ENCODE measurements at regions not wholly inside any gene's neighbourhood (a gene's known extent, or its start where the extent isn't known, plus 50 kb on each side); places are given as distances from the start of the nearest gene placed in this dataset.

DNA sequence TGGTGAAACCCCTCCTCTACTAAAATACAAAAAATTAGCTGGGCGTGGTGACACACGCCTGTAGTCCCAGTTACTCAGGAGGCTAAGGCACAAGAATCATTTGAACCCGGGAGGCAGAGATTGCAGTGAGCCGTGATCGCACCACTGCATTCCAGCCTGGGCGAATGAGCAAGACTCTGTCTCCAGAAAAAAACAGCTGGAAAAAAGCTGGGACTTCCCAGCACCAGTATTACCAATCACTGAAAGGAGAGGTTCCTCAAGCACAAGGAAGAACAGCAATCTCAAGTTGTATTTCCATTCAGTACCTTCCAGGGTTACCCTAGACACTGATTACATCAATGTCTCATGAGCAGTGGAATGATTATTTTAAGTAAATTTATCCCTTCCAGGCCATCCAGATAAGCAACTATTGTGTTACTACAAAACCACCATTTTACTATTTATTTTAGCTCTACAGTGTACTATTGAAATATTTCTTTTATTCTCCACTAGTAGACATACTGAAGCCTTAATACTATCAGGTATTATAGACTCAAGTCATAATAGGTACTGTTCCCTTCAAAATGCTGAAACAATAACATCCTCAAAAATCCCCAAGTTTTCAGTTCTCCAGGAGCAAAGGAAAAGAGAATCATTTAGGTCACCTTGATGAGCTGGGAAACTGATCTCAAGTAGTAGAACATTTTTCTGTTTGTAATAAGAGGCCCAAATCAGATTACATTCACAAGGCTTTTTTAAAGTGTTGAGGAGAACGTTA lies 54.8 kb upstream of the VGLL4 start:
- TF ChIP-seq, protein P1, sequence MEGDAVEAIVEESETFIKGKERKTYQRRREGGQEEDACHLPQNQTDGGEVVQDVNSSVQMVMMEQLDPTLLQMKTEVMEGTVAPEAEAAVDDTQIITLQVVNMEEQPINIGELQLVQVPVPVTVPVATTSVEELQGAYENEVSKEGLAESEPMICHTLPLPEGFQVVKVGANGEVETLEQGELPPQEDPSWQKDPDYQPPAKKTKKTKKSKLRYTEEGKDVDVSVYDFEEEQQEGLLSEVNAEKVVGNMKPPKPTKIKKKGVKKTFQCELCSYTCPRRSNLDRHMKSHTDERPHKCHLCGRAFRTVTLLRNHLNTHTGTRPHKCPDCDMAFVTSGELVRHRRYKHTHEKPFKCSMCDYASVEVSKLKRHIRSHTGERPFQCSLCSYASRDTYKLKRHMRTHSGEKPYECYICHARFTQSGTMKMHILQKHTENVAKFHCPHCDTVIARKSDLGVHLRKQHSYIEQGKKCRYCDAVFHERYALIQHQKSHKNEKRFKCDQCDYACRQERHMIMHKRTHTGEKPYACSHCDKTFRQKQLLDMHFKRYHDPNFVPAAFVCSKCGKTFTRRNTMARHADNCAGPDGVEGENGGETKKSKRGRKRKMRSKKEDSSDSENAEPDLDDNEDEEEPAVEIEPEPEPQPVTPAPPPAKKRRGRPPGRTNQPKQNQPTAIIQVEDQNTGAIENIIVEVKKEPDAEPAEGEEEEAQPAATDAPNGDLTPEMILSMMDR (IDR thresholded peaks at IDR 0.05; ENCODE audit: low read length, missing control alignments): no peak
- peak; percentile 18 for DNase-seq (ENCODE audit: low read depth)
- no peak overlapping the region for H3K4me3 ChIP-seq (replicated peaks; ENCODE audit: low read depth, low read length)

DNA sequence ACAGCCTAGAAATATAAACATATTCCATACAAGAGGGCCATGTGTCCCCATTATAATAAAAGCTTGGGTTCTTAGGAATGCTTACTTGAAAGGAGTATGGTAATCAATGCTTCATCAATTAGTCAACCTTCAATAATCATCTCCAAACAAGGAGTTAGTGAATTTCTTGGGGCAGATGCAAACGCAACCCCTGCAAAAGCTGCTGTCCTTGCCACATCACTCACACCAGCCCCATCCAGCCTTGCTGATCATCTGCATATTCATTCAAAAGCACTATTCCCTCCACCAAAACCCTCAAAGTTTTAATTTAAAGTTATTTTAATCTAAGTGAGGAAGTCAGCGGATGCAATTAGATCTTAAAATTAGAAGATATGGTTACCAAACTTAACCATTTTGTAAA lies 54.0 kb upstream of the VGLL4 start:
- DNase-seq (ENCODE audit: low read depth): no peak
- TF ChIP-seq, protein P1 (IDR thresholded peaks at IDR 0.05; ENCODE audit: low read length, missing control alignments): no peak
- H3K4me3 ChIP-seq (replicated peaks; ENCODE audit: low read depth, low read length): no peak overlapping the region

DNA sequence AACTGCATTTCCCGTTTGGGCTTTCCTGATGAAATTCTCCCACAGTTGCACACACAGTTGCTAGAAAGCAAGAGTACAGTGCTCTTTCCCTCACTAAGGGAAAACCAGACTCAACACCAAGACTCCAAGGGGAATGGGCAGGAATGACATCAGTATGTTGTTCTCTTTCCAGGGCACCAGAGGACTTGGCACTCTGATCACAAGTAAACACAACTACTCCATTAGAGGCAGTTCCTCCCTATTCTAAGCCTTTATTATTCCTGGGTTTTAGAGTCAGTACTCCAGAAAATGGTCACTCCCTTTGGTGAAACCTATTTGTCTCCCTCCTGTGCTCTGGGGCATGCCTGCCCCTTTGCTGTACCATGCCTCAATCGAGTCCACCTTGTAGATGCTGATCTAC lies 52.3 kb upstream of the VGLL4 start:
- H3K4me3 ChIP-seq (replicated peaks; ENCODE audit: low read depth, low read length): no peak overlapping the region
- no peak for DNase-seq (ENCODE audit: low read depth)
- TF ChIP-seq, protein P1 (IDR thresholded peaks at IDR 0.05; ENCODE audit: low read length, missing control alignments): no peak

Data from fibroblast of pulmonary artery (primary cell).